Neutrophil (primary cell): ENCODE measurements at regions not wholly inside any gene's neighbourhood (a gene's known extent, or its start where the extent isn't known, plus 50 kb on each side); places are given as distances from the start of the nearest gene placed in this dataset.
A peak's percentile ranks its signal among the peaks of the same experiment; 100 is the strongest.

Experiments used
- H3K27ac ChIP-seq: fragments of 200-600 bp; sonication (generic); 2 replicates; pipeline ENCODE4 v1.5.1; 2016; ENCODE audit warnings: mild to moderate bottlenecking, moderate library complexity
- H3K27me3 ChIP-seq: fragments of 200-600 bp; sonication (generic); 2 replicates; pipeline ENCODE4 v1.6.0; 2016; ENCODE audit warnings: mild to moderate bottlenecking
- H3K36me3 ChIP-seq: fragments of 200-600 bp; sonication (generic); 2 replicates; pipeline ENCODE4 v1.5.1; 2017
- H3K4me1 ChIP-seq, 2 experiments: fragments of 200-600 bp in 1 of 2; sonication (generic) in 1 of 2; 1 replicate in 1 of 2; 2 replicates in 1 of 2; pipeline versions ENCODE4 v1.5.1 to v1.6.1; 2013 to 2016; ENCODE audit warnings: low read depth in 1 of 2, low read length in 1 of 2, mild to moderate bottlenecking in 1 of 2, moderate library complexity in 1 of 2; ENCODE audit not compliant: control insufficient read depth in 1 of 2, insufficient read depth in 1 of 2
- H3K4me3 ChIP-seq, 2 experiments: fragments of 200-600 bp in 1 of 2; sonication (generic) in 1 of 2; 1 replicate in 1 of 2; 2 replicates in 1 of 2; pipeline ENCODE4 v1.5.1; 2013 to 2016; ENCODE audit warnings: low read depth in 1 of 2, low read length in 1 of 2, mild to moderate bottlenecking in 1 of 2, moderate library complexity in 1 of 2
- H3K9me3 ChIP-seq: fragments of 200-600 bp; sonication (generic); 2 replicates; pipeline ENCODE4 v1.5.1; 2016
- TF ChIP-seq, protein P1 (sequence below): fragments of 200-600 bp; sonication (generic); IDR thresholded peaks from 2 replicates; pipeline ENCODE4 v1.5.1; 2016; ENCODE audit warnings: antibody characterized with exemption

DNA sequence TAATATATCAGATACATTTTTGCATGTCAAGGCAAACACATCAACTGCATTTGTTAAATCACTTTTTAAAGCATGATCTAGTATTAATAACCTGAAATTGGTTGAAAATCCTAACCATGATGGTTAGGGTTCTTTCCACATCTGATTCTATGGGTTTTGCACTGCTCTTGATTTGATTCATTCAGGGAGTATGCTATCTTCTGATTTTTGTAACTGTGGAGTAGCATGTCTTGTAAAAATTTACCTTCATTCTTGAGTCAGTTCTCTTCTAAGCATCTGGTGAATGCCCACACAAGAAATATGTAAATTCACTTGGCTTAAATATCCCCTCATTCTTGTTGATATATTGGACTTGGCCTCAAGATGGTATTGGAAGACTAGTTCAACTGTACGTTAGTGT, 178.7 kb downstream of the KLF6 start:
- H3K27me3 ChIP-seq, result no peaks in the 10 kb centered on the region
- H3K4me1 ChIP-seq, result no peaks in the 10 kb centered on the region
- no peak overlapping the region for H3K4me3 ChIP-seq
- no peaks in the 10 kb centered on the region for H3K36me3 ChIP-seq
- H3K27ac ChIP-seq, result no peak overlapping the region
- H3K9me3 ChIP-seq, result no peaks in the 10 kb centered on the region
- TF ChIP-seq, protein P1, sequence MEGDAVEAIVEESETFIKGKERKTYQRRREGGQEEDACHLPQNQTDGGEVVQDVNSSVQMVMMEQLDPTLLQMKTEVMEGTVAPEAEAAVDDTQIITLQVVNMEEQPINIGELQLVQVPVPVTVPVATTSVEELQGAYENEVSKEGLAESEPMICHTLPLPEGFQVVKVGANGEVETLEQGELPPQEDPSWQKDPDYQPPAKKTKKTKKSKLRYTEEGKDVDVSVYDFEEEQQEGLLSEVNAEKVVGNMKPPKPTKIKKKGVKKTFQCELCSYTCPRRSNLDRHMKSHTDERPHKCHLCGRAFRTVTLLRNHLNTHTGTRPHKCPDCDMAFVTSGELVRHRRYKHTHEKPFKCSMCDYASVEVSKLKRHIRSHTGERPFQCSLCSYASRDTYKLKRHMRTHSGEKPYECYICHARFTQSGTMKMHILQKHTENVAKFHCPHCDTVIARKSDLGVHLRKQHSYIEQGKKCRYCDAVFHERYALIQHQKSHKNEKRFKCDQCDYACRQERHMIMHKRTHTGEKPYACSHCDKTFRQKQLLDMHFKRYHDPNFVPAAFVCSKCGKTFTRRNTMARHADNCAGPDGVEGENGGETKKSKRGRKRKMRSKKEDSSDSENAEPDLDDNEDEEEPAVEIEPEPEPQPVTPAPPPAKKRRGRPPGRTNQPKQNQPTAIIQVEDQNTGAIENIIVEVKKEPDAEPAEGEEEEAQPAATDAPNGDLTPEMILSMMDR, result no peak

DNA sequence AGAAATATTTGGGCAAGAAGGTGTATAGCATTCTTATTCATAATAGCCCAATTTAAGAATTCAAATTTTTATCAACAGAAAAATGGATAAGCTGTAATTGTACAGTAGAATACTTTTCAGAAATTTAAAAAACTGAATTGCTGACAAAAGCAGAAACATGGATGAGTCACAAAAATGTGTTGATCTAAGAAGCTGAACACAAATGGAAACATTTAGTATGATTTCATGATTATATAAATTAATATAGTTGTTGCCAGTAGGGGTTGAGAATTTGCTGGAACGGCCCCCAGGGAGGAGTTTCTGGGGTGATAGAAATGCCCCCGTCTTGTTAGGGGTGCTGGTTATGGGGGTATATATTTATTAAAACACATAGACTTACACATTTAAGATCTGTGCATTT, 179.1 kb downstream of the KLF6 start:
- Histone ChIP-seq H3K9me3 (no peaks in the 10 kb centered on the region), H3K27me3 (no peaks in the 10 kb centered on the region), H3K27ac (no peak overlapping the region), H3K36me3 (no peaks in the 10 kb centered on the region), H3K4me3 (no peak overlapping the region), H3K4me1 (no peaks in the 10 kb centered on the region)
- TF ChIP-seq, protein P1, result no peak

DNA sequence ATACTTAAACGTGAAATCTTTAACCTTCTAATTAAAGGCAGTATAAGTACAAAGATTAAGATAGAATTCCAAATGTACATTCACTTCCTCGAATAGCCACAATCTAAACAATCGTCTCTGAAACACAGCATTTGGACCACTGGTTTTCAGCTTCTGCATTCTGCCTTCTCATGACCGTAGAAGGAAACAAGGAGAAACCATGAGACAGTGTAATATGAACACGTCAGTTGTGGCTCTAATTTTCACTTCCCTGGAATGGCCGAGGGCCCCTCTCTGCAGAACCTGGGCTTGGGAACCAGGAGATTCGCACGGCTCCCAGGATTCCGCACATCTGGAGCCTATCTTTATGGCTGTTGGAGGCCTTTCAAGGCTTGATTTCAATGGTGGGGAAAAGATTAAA, 189.3 kb downstream of the KLF6 start:
- Histone ChIP-seq H3K4me3 (no peak overlapping the region), H3K4me1 (peaks cover 41 to 42% of the 10 kb centered on the region in 2 experiments), H3K36me3 (no peaks in the 10 kb centered on the region), H3K27ac (peak overlapping the region; percentile 4), H3K27me3 (no peaks in the 10 kb centered on the region), H3K9me3 (no peaks in the 10 kb centered on the region)
- TF ChIP-seq, protein P1, result no peak

DNA sequence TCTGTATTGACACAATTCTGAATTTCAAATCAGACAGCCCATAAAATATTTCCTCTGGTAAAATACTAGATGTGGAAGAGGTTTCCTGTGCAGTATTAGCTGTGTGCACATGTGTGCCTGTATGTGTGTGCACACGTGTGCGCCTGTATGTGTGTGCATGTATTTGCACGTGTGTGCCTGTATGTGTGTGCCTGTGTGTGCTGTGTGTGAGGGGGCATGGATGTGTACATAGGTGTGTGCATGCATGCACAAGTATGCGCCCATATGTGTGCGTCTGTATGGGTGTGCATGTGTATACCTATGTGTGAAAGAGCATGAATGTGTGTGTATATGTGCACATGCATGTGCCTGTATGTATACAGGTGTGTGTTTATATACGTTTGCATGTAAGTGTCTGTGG, 191.4 kb downstream of the KLF6 start:
- Histone ChIP-seq H3K27ac (peak overlapping the region; percentile 90), H3K36me3 (no peaks in the 10 kb centered on the region), H3K27me3 (no peaks in the 10 kb centered on the region), H3K4me3 (no peak overlapping the region), H3K4me1 (peaks cover 41 to 42% of the 10 kb centered on the region in 2 experiments), H3K9me3 (no peaks in the 10 kb centered on the region)
- TF ChIP-seq, protein P1, result no peak

DNA sequence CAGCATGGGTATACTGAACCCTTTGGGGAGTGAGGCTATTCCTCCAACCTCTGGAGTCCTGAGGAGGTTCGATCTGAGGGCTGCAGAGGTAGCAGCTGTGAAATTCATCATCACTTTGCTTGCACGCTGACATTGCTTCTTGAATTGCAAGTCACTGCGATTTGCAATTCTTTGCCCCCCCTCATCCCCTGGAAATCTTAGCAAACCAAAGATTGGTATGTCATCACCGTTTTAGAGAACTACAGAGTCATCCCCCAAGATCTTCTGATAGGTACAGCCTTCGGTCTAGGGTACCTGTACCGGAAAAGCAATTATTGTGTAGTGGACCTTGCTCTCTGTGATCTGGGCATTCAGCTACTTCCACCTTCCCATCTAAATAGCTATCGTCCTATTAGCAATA, 192.6 kb downstream of the KLF6 start:
- Histone ChIP-seq H3K4me1 (peaks cover 41 to 42% of the 10 kb centered on the region in 2 experiments), H3K9me3 (no peaks in the 10 kb centered on the region), H3K27ac (peak overlapping the region; percentile 90), H3K27me3 (no peaks in the 10 kb centered on the region), H3K4me3 (peak overlapping the region; percentile 37 to 38), H3K36me3 (no peaks in the 10 kb centered on the region)
- TF ChIP-seq, protein P1, result no peak

DNA sequence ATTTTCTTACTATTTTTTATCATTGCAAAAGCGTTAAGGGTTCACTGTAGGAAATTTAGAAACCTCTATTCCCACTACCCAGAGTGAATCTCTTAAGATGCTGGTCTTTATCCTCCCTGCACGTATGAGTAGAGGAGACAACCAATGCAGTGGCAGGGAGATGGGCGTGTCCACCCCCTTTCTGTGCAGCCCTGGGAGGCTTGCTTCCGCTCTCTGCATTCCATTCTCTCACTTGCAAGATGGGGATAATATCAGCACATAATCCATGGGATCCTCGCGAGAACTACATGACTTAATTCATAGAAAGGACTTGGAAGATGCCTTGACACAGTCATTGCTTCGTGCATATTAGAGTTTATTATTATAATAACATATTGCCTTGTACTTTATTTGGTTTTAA, 196.2 kb downstream of the KLF6 start:
- Histone ChIP-seq H3K27me3 (no peaks in the 10 kb centered on the region), H3K36me3 (no peaks in the 10 kb centered on the region), H3K27ac (no peak overlapping the region), H3K4me1 (peaks cover 28 to 30% of the 10 kb centered on the region in 2 experiments), H3K9me3 (no peaks in the 10 kb centered on the region), H3K4me3 (no peak overlapping the region)
- TF ChIP-seq, protein P1, result no peak
